HepG2 (cell line): ENCODE measurements at regions not wholly inside any gene's neighbourhood (a gene's known extent, or its start where the extent isn't known, plus 50 kb on each side); places are given as distances from the start of the nearest gene placed in this dataset.

Source experiments
- ATAC-seq: fragments of 200-7000 bp; cut with Tn5 transposase; 3 replicates; pipeline ENCODE4 v1.9.1; 2020; ENCODE audit warnings: mild to moderate bottlenecking, moderate library complexity
- BruUV-seq: library from RNA; stranded (reverse); fragments of 400-500 nt; replicated peaks from 2 replicates; lab custom pipeline; 2021; lab: Mats Ljungman, UMichigan
- CTCF ChIA-PET: fragments of 300-600 bp; formaldehyde crosslinking; extraction: SDS; loops from one replicate; lab custom pipeline; 2021; ENCODE audit warnings: low total read pairs, inconsistent platforms, low intra/inter-chr PET ratio; lab: Yijun Ruan, JAX
- POLR2A ChIA-PET: fragments of 350-600 bp; sonication (Branson Sonifier 250); formaldehyde crosslinking; loops from one replicate; lab custom pipeline; 2020; ENCODE audit warnings: antibody characterized with exemption, inconsistent platforms; lab: Yijun Ruan, JAX
- DNase-seq: peaks from one replicate; pipeline ENCODE4 v3.0.0-alpha.2; 2015; ENCODE audit warnings: low spot score
- FAIRE-seq: peaks from 3 replicates; lab custom pipeline; 2011; peaks lifted over from hg19 to GRCh38; lab: Jason Lieb, UNC
- H2AFZ ChIP-seq: one replicate; pipeline ENCODE4 v1.6.1; 2011; ENCODE audit warnings: low read length, inconsistent platforms
- H3K27ac ChIP-seq: fragments of 300-600 bp; 3 replicates; pipeline ENCODE4 v1.8.0; 2011; ENCODE audit warnings: mixed run types, mild to moderate bottlenecking, mixed read lengths, low read length, inconsistent platforms; ENCODE audit not compliant: insufficient read depth; ENCODE audit errors: extremely low read length
- H3K27me3 ChIP-seq, 2 experiments: fragments of 200-600 bp in 1 of 2; 2 replicates in 1 of 2; 3 replicates in 1 of 2; pipeline versions ENCODE4 v1.6.0 to v1.8.0; 2011; ENCODE audit warnings: low read length in 2 of 2, mild to moderate bottlenecking in 2 of 2, moderate library complexity in 2 of 2, inconsistent platforms in 1 of 2; ENCODE audit not compliant: insufficient read depth in 2 of 2, control insufficient read depth in 1 of 2
- H3K36me3 ChIP-seq, 2 experiments: fragments of 200-600 bp in 1 of 2; replicated peaks in 1 of 2; 2 replicates in 1 of 2; 3 replicates in 1 of 2; pipeline versions ENCODE4 v1.5.1 to v1.8.0; 2011; ENCODE audit warnings: low read length in 2 of 2, inconsistent platforms in 1 of 2; ENCODE audit not compliant: insufficient read depth in 2 of 2, control insufficient read depth in 1 of 2
- H3K4me1 ChIP-seq: 2 replicates; pipeline ENCODE4 v1.5.1; 2012; ENCODE audit warnings: low read length, inconsistent platforms; ENCODE audit not compliant: insufficient read depth
- H3K4me2 ChIP-seq: 2 replicates; pipeline ENCODE4 v1.6.0; 2011; ENCODE audit warnings: low read depth, low read length, inconsistent platforms
- H3K4me3 ChIP-seq, 3 experiments: fragments of 200-600 bp in 1 of 3; sonication (generic), shearing (Covaris generic) in 1 of 3; replicated peaks in 1 of 3; 2 replicates each; pipeline ENCODE4 v1.5.1; 2011 to 2016; ENCODE audit warnings: low read length in 3 of 3, inconsistent platforms in 2 of 3, low read depth in 2 of 3, mild to moderate bottlenecking in 2 of 3, control low read depth in 1 of 3, mixed read lengths in 1 of 3; ENCODE audit not compliant: insufficient read depth in 1 of 3
- H3K79me2 ChIP-seq: one replicate; pipeline ENCODE4 v1.6.1; 2011; ENCODE audit warnings: low read length, inconsistent platforms; ENCODE audit not compliant: insufficient read depth
- H3K9ac ChIP-seq: 2 replicates; pipeline ENCODE4 v1.6.0; 2011; ENCODE audit warnings: mild to moderate bottlenecking, low read depth, low read length, inconsistent platforms; ENCODE audit not compliant: insufficient read depth
- H3K9me3 ChIP-seq: 2 replicates; pipeline ENCODE4 v1.5.1; 2012; ENCODE audit warnings: mild to moderate bottlenecking, low read length
- H4K20me1 ChIP-seq: 2 replicates; pipeline ENCODE4 v1.6.0; 2011; ENCODE audit warnings: inconsistent platforms, mild to moderate bottlenecking, low read length, moderate library complexity; ENCODE audit not compliant: insufficient read depth
- E2F1 ChIP-seq: sonication (generic); formaldehyde crosslinking; IDR thresholded peaks from 2 replicates; pipeline ENCODE4 v1.5.0; 2020; ENCODE audit warnings: missing genetic modification reagents
- ELK4 ChIP-seq: sonication (generic); formaldehyde crosslinking; IDR thresholded peaks from 2 replicates; pipeline ENCODE4 v1.9.0; 2021; ENCODE audit warnings: missing genetic modification reagents, borderline replicate concordance
- KDM1A ChIP-seq: IDR thresholded peaks from 2 replicates; pipeline ENCODE4 v1.6.1; 2016; ENCODE audit warnings: missing compliant biosample characterization
- KDM6A ChIP-seq: IDR thresholded peaks from 2 replicates; pipeline ENCODE4 v1.6.1; 2016; ENCODE audit warnings: low read depth
- PHF21A ChIP-seq: sonication (generic); formaldehyde crosslinking; IDR thresholded peaks from 2 replicates; pipeline ENCODE4 v1.5.0; 2020; ENCODE audit warnings: mild to moderate bottlenecking, missing genetic modification reagents
- RAD21 ChIP-seq: fragments of 450-650 bp; formaldehyde crosslinking; IDR thresholded peaks from 2 replicates; pipeline ENCODE4 v1.5.0; 2020; ENCODE audit warnings: mild to moderate bottlenecking
- SMC3 ChIP-seq: IDR thresholded peaks from 2 replicates; pipeline ENCODE4 v1.6.1; 2011; ENCODE audit warnings: low read length, improper control_type of control experiment
- STAG1 ChIP-seq: sonication (generic); formaldehyde crosslinking; IDR thresholded peaks from 2 replicates; pipeline ENCODE4 v1.4.0; 2020; ENCODE audit warnings: missing genetic modification reagents
- ZEB1 ChIP-seq: IDR thresholded peaks from 2 replicates; pipeline ENCODE4 v1.6.1; 2012; ENCODE audit warnings: mild to moderate bottlenecking, low read depth, inconsistent platforms; ENCODE audit not compliant: insufficient replicate concordance
- ZNF331 ChIP-seq: sonication (generic); formaldehyde crosslinking; IDR thresholded peaks from 2 replicates; pipeline ENCODE4 v1.4.0; 2020; ENCODE audit warnings: missing genetic modification reagents
- ZNF350 ChIP-seq: sonication (generic); formaldehyde crosslinking; IDR thresholded peaks from 2 replicates; pipeline ENCODE4 v1.4.0; 2020; ENCODE audit warnings: mild to moderate bottlenecking, low read depth, missing genetic modification reagents, borderline replicate concordance
- ZNF503 ChIP-seq: sonication (generic); formaldehyde crosslinking; IDR thresholded peaks from 2 replicates; pipeline ENCODE4 v1.4.0; 2020; ENCODE audit warnings: missing genetic modification reagents
- ZNF597 ChIP-seq: sonication (generic); formaldehyde crosslinking; IDR thresholded peaks from 2 replicates; pipeline ENCODE4 v1.5.0; 2020; ENCODE audit warnings: missing genetic modification reagents
- ZNF704 ChIP-seq: sonication (generic); formaldehyde crosslinking; IDR thresholded peaks from 2 replicates; pipeline ENCODE4 v1.8.1; 2023; ENCODE audit warnings: mild to moderate bottlenecking, inconsistent platforms, moderate library complexity, missing genetic modification reagents, borderline replicate concordance
- WGBS: methylation state at CpG from one replicate; pipeline ENCODE4 v1.1.6; 2017; ENCODE audit warnings: low lambda C conversion rate; 5-methylcytosine and 5-hydroxymethylcytosine counted together
- in situ Hi-C: cut with HindIII; loops from 2 replicates; pipeline ENCODE4 v1.10.0; 2017; ENCODE audit warnings: low pct_unique_long_range_greater_than_20kb; ENCODE audit not compliant: extremely low pct_ligation_motif_present
- intact Hi-C: fragments of 100-400 bp; cut with micrococcal nuclease; formaldehyde crosslinking; loops from one replicate; pipeline ENCODE4 v1.10.0; 2022; ENCODE audit not compliant: unreplicated experiment

GRCh38 chr6:44629636-44630035 is 242.1 kb downstream of the CDC5L start (continued):
- no peak for TF ChIP-seq ZNF503 (CRISPR knock-in tag)
- no peak for TF ChIP-seq ZNF350 (CRISPR knock-in tag)
- TF ChIP-seq PHF21A (CRISPR knock-in tag) = no peak

- Histone ChIP-seq H3K4me3 (no peak overlapping the region), H3K9me3 (no peaks in the 10 kb centered on the region), H2AFZ (no peak overlapping the region), H3K79me2 (no peaks in the 10 kb centered on the region), H3K36me3 (no peaks in the 10 kb centered on the region), H3K4me2 (no peak overlapping the region), H3K27me3 (peaks cover 0 to 31% of the 10 kb centered on the region in 2 experiments; a peak in 2 of 5 replicates), H3K27ac (no peak overlapping the region), H4K20me1 (no peaks in the 10 kb centered on the region), H3K4me1 (peaks cover 8% of the 10 kb centered on the region), H3K9ac (no peak overlapping the region)
- FAIRE-seq (no peak), ATAC-seq (peak; percentile 89), DNase-seq (peak; percentile 30)
- BruUV-seq = no TSS peak
- in situ Hi-C loops (no loop called here), intact Hi-C loops (loop anchor here (1.0 kb wide), 1 partner anchor 1084 kb away; no protein-coding TSS in a partner anchor)
- ChIA-PET CTCF (interaction anchor here (0.9 to 1.0 kb wide), 2 partner anchors 1084 to 1293 kb away, joined by 4 to 6 read pairs; no protein-coding TSS in a partner anchor), POLR2A (no interaction called here)
- 15% methylated on average over 6 of the region's 10 CpGs for WGBS
- no peak for TF ChIP-seq ZEB1
- TF ChIP-seq ZNF597 (CRISPR knock-in tag) = no peak
- no peak for TF ChIP-seq KDM1A (CRISPR knock-in tag)
- TF ChIP-seq ELK4 (CRISPR knock-in tag) = no peak
- peak; percentile 26; the same call in 1 of the 2 replicates for TF ChIP-seq SMC3
- no peak for TF ChIP-seq E2F1
- peak; percentile 87 for TF ChIP-seq STAG1 (CRISPR knock-in tag)
- no peak for TF ChIP-seq KDM6A (CRISPR knock-in tag)
- TF ChIP-seq ZNF331 = 0 out of 2 replicates have a peak, but pooled peaks have one; percentile 14
- TF ChIP-seq RAD21 = peak; percentile 53
- no peak for TF ChIP-seq ZNF704
Observed at GRCh38 chr6:44630125-44631028, 242.9 kb downstream of the CDC5L start.
